GM18502 (cell line): ENCODE measurements at regions not wholly inside any gene's neighbourhood (a gene's known extent, or its start where the extent isn't known, plus 50 kb on each side); places are given as distances from the start of the nearest gene placed in this dataset.

Source experiments
- ATAC-seq: cut with Tn5 transposase; IDR thresholded peaks from one replicate; pipeline ENCODE4 v1.9.1; 2021; ENCODE audit warnings: mild to moderate bottlenecking; ENCODE audit not compliant: unreplicated experiment, poor library complexity

GRCh38 chr10:62647375-62648092, 157.0 kb upstream of the ADO start:
- no peak for ATAC-seq

- no peak for ATAC-seq
Observed at GRCh38 chr10:62648921-62649320, 155.6 kb upstream of the ADO start.

DNA sequence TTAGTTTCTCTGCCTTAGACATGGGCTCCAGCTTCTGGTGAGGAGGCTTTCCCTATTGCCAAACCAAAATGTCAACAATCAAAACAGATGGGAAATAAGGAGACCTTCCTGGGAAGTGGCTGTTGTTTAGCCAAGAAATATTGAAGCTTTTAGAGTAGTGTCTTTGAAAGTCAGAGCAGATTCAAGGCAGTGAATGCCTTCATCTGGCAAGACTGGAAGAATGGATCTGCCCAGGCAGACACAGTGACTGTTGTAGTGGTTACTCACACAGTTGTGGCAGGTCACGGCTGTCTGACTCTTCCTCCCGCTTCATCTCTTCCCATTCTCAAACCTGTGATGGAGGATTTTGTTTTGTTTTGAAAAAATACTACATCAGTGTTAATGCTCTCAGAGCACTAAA, 154.1 kb upstream of the ADO start:
- ATAC-seq: no peak

DNA sequence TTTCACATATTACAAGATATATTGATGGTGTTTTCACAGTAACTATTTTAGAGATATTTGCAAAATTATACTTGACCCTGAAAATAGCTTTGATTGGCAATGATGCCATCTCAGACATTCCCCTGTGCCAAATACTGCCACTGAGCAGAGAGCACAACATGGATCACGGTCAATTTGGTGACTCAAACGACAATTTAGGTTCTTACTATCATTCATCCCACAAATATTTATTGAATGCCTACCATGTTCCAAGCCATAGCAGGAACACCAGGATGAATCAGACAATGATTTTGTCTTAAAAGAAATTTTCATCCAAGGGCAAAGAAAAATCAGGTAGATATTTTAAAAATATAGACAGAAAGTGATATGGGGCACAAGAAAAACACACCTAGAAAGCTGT, 153.2 kb upstream of the ADO start:
- no peak for ATAC-seq

DNA sequence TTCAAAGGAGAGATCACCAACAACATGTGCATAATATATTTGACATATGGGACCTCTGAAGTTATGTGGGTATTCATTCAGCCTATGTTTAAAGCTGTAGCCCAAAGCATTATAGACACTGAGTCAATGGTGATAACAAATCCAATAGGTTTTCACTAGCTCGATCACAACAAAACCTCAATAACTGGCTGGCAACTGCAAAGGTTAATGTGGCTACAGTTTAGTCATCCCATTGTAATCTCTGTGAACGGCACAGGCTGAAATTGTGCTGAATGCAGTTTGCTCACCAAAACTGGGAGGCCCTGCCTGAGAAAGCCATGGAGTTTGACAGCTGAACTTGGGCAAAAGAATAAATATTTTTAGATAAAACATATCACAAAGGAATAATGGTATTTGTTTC, 152.4 kb upstream of the ADO start:
- ATAC-seq: no peak

DNA sequence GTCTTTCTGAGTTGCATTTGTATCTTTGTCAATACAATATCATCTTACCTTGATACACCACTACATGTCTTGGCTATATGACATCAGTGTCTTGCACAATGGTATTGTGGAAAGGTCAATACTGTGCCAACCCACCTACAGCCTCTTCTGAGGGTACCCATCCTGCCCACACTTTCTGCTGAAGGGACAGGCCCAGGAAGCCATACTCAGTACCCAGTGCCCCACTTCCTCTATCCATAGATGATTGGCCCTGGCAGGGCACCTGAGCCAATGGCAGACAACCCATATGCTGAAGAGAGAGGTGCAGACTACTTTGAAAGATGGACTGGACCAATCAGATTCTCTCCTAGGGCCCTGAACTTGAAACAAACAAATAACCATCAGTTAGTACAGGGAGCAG, 152.0 kb upstream of the ADO start:
- no peak for ATAC-seq

DNA sequence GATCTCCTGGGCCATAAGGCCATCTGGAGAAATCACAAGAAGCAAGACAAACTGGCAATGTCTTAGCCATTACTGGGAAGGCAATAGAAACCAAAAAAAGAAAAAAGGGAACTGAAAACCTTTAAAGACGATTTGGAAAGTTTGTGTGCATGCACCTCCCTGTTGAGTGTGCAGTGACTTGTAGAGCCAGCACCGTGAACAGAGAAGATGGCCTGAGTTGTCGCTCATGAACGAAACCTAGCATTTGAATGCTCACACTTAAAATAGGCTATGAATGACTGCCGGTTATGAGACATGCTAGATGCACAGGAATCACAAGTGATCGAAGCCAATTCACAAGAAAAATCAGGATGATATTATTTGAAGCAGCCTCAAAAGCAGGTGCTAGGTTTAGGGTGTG, 151.3 kb upstream of the ADO start:
- ATAC-seq: peak; percentile 83

DNA sequence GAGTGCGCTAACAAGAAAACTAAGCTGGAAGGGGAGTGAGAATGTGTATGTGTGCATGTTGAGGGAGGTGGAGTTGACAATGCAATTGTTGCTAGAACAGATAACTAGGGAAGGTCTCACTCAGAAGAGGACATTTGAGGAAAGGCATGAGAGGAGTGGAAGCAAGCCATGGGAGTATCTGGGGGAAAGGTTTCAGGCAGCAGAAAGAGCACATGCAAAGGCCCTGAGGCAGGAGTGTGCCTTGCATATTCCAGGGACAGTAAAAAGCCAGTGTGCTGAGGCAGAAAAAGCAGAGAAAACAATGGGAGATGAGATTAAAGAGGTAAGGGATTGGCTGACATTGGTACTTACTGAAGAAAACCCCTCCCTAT, 149.6 kb upstream of the ADO start:
- no peak for ATAC-seq

GRCh38 chr10:62655337-62655994, 149.1 kb upstream of the ADO start:
- peak; percentile 88 for ATAC-seq

GRCh38 chr10:62657244-62657835, 147.2 kb upstream of the ADO start:
- no peak for ATAC-seq

DNA sequence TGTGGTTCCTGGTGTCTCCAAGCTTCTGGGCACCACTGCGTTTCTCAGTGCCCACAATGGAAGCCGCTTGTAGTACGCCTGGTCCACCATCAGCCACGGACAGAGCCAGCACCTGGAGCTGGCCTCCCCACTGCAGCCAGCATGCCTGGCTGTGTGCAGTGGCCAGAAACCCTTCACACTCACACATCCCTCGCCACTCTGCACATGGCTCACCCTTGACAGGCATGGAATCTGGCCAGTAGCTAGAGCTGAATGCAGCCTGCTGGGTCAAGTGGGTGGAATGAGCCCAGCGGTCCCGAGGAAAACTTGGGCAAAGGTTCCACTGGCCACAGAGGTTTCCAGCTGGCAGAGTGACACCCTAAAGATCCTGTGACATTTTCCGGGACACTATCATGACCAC, 146.0 kb upstream of the ADO start:
- ATAC-seq: no peak

DNA sequence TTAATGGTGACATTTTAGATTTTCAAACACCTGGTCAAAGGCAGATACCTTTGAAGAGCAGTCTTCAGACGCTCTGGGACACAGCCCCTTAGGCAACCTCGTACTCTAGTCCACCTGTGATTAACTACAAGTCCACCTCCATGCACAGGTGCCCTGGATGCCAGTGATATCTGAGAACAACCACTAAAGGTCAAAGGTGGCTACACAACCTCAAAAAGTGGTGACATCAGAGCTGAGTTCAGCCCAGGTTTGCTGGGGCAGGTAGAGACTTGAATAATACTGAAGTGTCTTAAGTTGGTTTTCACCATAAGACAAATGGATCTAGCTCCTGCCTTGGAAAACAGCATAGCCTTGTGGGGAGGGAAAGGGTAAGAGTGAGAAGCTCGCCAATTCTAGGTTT, 143.4 kb upstream of the ADO start:
- no peak for ATAC-seq

- ATAC-seq: no peak
Observed at GRCh38 chr10:62662486-62662885, 142.0 kb upstream of the ADO start.

DNA sequence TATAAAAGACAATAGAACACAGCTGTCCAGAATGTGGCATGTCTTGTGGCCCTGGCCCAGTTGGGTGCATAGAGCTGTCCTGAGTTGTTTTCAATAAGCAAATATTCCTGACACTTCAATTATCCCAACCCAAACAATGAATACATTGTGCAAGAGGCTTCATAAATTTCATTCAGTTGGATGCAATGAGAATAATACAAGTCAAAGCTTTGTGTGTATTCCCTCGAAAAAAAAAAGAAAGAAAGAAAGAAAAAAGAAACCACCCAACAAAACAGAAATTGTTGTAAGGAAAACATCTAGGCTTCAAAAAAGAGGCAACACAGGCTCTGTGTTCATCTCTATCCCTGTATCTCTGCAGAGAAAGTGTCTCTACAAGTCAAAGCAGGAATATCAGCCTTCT, 138.7 kb upstream of the ADO start:
- no peak for ATAC-seq

- no peak for ATAC-seq
Observed at GRCh38 chr10:62666275-62666674, 138.2 kb upstream of the ADO start.

DNA sequence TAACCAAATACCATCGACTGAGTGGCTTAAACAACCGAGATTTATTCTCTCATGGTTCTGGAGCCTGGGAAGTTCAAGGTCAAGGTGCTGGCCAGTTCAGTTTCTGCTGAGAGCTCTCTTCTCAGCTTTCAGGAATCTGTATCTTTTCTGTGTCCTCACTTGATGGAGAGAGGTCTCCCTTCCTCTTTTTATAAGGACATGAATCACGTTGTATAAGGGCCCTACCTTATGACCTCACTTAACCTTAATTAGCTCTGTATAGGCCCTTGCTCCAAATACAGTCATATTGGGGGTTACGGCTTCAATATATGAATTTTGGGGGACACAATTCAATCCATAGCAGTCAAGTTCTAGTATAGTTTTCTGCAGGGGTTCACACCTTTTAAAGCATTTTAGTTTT, 135.2 kb upstream of the ADO start:
- ATAC-seq: no peak

- no peak for ATAC-seq
Observed at GRCh38 chr10:62671104-62671503, 133.4 kb upstream of the ADO start.

- peak; percentile 98 for ATAC-seq
Observed at GRCh38 chr10:62681211-62681940, 123.1 kb upstream of the ADO start.

DNA sequence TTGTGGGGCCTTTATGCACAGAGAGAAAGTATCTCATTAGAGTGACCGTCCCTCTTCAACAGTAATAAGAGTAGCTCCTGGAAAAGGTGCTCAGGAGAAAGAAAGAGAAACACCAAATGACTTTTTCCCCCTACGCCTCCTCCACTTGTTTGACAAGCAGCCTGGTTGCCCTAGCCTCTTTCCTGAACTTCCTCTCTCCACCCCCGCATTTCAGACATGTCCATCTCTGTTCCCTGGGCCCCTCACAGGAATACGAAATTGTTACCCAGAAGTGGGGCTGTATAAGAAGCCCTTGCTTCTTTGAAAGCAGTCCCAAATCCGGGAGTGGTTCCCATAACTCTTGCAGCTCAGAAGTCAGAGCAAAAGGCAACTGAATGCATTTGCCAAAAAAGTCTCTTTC, 119.6 kb upstream of the ADO start:
- ATAC-seq: no peak

GRCh38 chr10:62687230-62687748, 117.2 kb upstream of the ADO start:
- ATAC-seq: no peak
